HEK293 (cell line): ENCODE measurements at regions not wholly inside any gene's neighbourhood (a gene's known extent, or its start where the extent isn't known, plus 50 kb on each side); places are given as distances from the start of the nearest gene placed in this dataset.

ENCODE experiments used
- CTCF ChIA-PET: fragments of 350-600 bp; formaldehyde crosslinking; extraction: SDS; loops from one replicate; lab custom pipeline; 2021; ENCODE audit warnings: antibody characterized with exemption; lab: Yijun Ruan, JAX
- POLR2A ChIA-PET: fragments of 300-600 bp; formaldehyde crosslinking; extraction: SDS; loops from one replicate; lab custom pipeline; 2020; ENCODE audit warnings: antibody characterized with exemption, inconsistent platforms; lab: Yijun Ruan, JAX
- H3K27ac ChIP-seq: fragments of 200-500 bp; sonication (Bioruptor generic); 2 replicates; pipeline ENCODE4 v1.5.1; 2014; ENCODE audit warnings: low read depth, low read length, control low read depth, inconsistent platforms; ENCODE audit errors: extremely low read depth
- H3K36me3 ChIP-seq, 2 experiments: fragments of 200-500 bp in 1 of 2; sonication (Bioruptor generic) in 1 of 2; 1 replicate in 1 of 2; 2 replicates in 1 of 2; pipeline ENCODE4 v1.5.1; 2014 to 2017; ENCODE audit warnings: inconsistent platforms in 2 of 2, low read length in 2 of 2; ENCODE audit not compliant: control insufficient read depth in 2 of 2, insufficient read depth in 1 of 2
- H3K4me1 ChIP-seq: fragments of 200-500 bp; sonication (Bioruptor generic); 2 replicates; pipeline ENCODE4 v1.5.1; 2014; ENCODE audit warnings: mild to moderate bottlenecking, low read length, inconsistent platforms; ENCODE audit not compliant: control insufficient read depth, insufficient read depth
- H3K4me3 ChIP-seq: 2 replicates; pipeline ENCODE4 v1.5.1; 2011; ENCODE audit warnings: low read depth, mild to moderate bottlenecking, control low read depth, low read length, moderate library complexity
- H3K9me3 ChIP-seq: fragments of 200-500 bp; sonication (Bioruptor generic); 2 replicates; pipeline ENCODE4 v1.5.1; 2014; ENCODE audit warnings: low read depth, low read length, inconsistent platforms; ENCODE audit not compliant: control insufficient read depth, insufficient read depth
- BCL11B ChIP-seq: fragments of 450-650 bp; formaldehyde crosslinking; IDR thresholded peaks from 2 replicates; pipeline ENCODE4 v1.5.1; 2016; ENCODE audit warnings: low read depth, missing biosample characterization, missing genetic modification characterization
- GLIS1 ChIP-seq: fragments of 450-650 bp; formaldehyde crosslinking; IDR thresholded peaks from 2 replicates; pipeline ENCODE4 v1.5.1; 2016; ENCODE audit warnings: missing biosample characterization, missing genetic modification characterization
- PRDM2 ChIP-seq: fragments of 450-650 bp; formaldehyde crosslinking; IDR thresholded peaks from 2 replicates; pipeline ENCODE4 v1.5.1; 2016; ENCODE audit warnings: missing biosample characterization, missing genetic modification characterization, borderline replicate concordance
- SP7 ChIP-seq: fragments of 450-650 bp; formaldehyde crosslinking; IDR thresholded peaks from 2 replicates; pipeline ENCODE4 v1.5.1; 2016; ENCODE audit warnings: missing biosample characterization, missing genetic modification characterization
- ZBTB17 ChIP-seq: fragments of 450-650 bp; formaldehyde crosslinking; IDR thresholded peaks from 2 replicates; pipeline ENCODE4 v1.5.1; 2016; ENCODE audit warnings: missing biosample characterization, missing genetic modification characterization
- ZIC2 ChIP-seq: fragments of 450-650 bp; formaldehyde crosslinking; IDR thresholded peaks from 2 replicates; pipeline ENCODE4 v1.5.1; 2016; ENCODE audit warnings: missing biosample characterization, missing genetic modification characterization
- ZNF114 ChIP-seq: fragments of 450-650 bp; formaldehyde crosslinking; IDR thresholded peaks from 2 replicates; pipeline ENCODE4 v1.5.0; 2017; ENCODE audit warnings: missing biosample characterization, missing genetic modification characterization
- ZNF169 ChIP-seq: fragments of 450-650 bp; formaldehyde crosslinking; IDR thresholded peaks from 2 replicates; pipeline ENCODE4 v1.5.1; 2016; ENCODE audit warnings: missing biosample characterization, missing genetic modification characterization
- ZNF350 ChIP-seq: fragments of 450-650 bp; formaldehyde crosslinking; IDR thresholded peaks from 2 replicates; pipeline ENCODE4 v1.5.0; 2017; ENCODE audit warnings: missing biosample characterization, mild to moderate bottlenecking, missing genetic modification characterization
- ZNF423 ChIP-seq: fragments of 450-650 bp; formaldehyde crosslinking; IDR thresholded peaks from 2 replicates; pipeline ENCODE4 v1.5.1; 2016; ENCODE audit warnings: missing biosample characterization, missing genetic modification characterization
- ZNF488 ChIP-seq: fragments of 450-650 bp; formaldehyde crosslinking; IDR thresholded peaks from 2 replicates; pipeline ENCODE4 v1.5.1; 2016; ENCODE audit warnings: missing biosample characterization, missing genetic modification characterization
- ZNF501 ChIP-seq: fragments of 450-650 bp; formaldehyde crosslinking; IDR thresholded peaks from 2 replicates; pipeline ENCODE4 v1.5.1; 2016; ENCODE audit warnings: missing biosample characterization, missing genetic modification characterization
- ZNF558 ChIP-seq: fragments of 450-650 bp; formaldehyde crosslinking; IDR thresholded peaks from 2 replicates; pipeline ENCODE4 v1.5.1; 2016; ENCODE audit warnings: missing biosample characterization, missing genetic modification characterization
- ZNF623 ChIP-seq: fragments of 450-650 bp; formaldehyde crosslinking; IDR thresholded peaks from 2 replicates; pipeline ENCODE4 v1.5.1; 2016; ENCODE audit warnings: missing biosample characterization, missing genetic modification characterization
- ZNF645 ChIP-seq: fragments of 450-650 bp; formaldehyde crosslinking; IDR thresholded peaks from 2 replicates; pipeline ENCODE4; 2016; ENCODE audit warnings: missing biosample characterization, missing genetic modification characterization
- ZNF76 ChIP-seq: fragments of 450-650 bp; formaldehyde crosslinking; IDR thresholded peaks from 2 replicates; pipeline ENCODE4; 2016; ENCODE audit warnings: low read depth, missing biosample characterization, missing genetic modification characterization, borderline replicate concordance
- ZNF843 ChIP-seq: fragments of 450-650 bp; formaldehyde crosslinking; IDR thresholded peaks from 2 replicates; pipeline ENCODE4 v1.5.1; 2016; ENCODE audit warnings: missing biosample characterization, missing genetic modification characterization
- TF ChIP-seq, protein P1 (sequence below): fragments of 450-650 bp; formaldehyde crosslinking; IDR thresholded peaks from 2 replicates; pipeline ENCODE4 v1.5.1; 2016; ENCODE audit warnings: missing biosample characterization, missing genetic modification characterization
- TF ChIP-seq, protein P2 (sequence below): fragments of 450-650 bp; IDR thresholded peaks from 2 replicates; pipeline ENCODE4 v1.5.1; 2018; ENCODE audit warnings: missing biosample characterization, missing genetic modification characterization

DNA sequence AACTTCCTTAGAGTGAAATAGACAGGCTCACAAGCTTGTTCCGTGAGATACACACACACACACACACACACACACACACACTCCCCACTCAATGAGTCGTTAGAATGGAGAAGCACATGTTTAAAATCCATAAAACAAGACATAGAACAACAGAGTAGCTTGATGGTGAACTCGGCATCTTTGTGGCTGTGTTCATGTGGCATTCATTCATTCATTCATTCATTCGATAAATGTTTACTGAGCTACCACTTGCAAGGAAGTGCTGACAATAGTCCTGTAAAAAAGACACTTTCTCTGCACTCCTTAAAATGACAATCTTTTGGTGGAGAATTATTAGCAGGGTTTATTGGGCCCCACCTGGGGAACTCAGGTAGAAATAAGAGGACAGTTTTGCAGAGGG, 242.0 kb downstream of the FOXA2 start (continued):
- TF ChIP-seq PRDM2 (tag by site-specific recombination) (no peak), ZNF623 (tag by site-specific recombination) (no peak), ZNF843 (no peak)
- TF ChIP-seq, protein P1, sequence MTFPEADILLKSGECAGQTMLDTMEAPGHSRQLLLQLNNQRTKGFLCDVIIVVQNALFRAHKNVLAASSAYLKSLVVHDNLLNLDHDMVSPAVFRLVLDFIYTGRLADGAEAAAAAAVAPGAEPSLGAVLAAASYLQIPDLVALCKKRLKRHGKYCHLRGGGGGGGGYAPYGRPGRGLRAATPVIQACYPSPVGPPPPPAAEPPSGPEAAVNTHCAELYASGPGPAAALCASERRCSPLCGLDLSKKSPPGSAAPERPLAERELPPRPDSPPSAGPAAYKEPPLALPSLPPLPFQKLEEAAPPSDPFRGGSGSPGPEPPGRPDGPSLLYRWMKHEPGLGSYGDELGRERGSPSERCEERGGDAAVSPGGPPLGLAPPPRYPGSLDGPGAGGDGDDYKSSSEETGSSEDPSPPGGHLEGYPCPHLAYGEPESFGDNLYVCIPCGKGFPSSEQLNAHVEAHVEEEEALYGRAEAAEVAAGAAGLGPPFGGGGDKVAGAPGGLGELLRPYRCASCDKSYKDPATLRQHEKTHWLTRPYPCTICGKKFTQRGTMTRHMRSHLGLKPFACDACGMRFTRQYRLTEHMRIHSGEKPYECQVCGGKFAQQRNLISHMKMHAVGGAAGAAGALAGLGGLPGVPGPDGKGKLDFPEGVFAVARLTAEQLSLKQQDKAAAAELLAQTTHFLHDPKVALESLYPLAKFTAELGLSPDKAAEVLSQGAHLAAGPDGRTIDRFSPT = no peak
- TF ChIP-seq, all 188 proteins: peak for 0

DNA sequence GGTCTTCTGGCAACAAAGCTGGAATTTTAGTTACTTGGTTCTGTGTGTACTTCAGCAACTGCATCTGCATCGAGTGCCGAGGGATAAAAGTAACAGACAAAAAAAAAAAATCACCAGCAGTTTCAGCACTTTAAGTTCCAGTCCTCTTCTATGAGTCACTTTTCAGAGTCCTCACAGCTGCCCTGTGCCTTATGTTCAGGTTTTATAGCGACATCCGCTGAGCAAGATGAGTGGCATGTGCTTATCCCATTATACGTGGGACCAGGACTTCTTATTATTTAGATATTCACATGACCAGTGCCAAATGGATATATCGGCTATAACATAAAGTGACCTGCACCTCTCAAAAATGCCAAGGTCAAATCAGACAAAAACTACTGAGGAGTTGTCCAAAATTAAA, 242.9 kb downstream of the FOXA2 start:
- Histone ChIP-seq H3K36me3 (no peaks in the 10 kb centered on the region), H3K27ac (no peak overlapping the region), H3K4me3 (no peak overlapping the region), H3K9me3 (no peaks in the 10 kb centered on the region), H3K4me1 (no peaks in the 10 kb centered on the region)
- ChIA-PET CTCF (interaction anchor here (0.6 to 6.0 kb wide), 11 partner anchors 9 to 894 kb away, joined by 3 to 109 read pairs (median 3); no protein-coding TSS in a partner anchor), POLR2A (no interaction called here)
- no peak for TF ChIP-seq SP7 (tag by site-specific recombination)

DNA sequence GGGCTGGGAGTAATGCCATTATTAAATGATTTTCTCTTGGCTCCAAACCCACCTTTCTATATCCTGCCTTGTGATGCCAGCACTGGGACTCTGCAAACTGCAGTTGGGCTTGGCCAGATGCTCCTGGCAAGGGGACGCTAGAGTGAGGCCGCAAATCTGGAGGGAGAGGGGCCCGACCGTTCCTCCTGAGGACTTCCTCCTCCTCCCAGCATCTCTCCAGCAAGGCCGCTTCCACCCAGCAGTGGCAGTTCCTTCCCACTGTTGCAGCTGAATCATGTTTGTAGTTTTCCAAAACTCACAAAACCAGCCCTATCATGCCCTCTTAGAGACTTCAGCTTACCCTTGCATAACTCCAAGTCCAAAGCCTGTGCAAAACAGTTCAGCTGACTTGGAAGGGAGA, 244.4 kb downstream of the FOXA2 start:
- POLR2A ChIA-PET = no interaction called here
- H3K27ac ChIP-seq = no peak overlapping the region
- TF ChIP-seq ZNF501 (tag by site-specific recombination) (no peak), ZNF488 (no peak), ZNF423 (tag by site-specific recombination) (no peak), ZNF76 (no peak), ZNF169 (tag by site-specific recombination) (no peak), GLIS1 (no peak), ZNF558 (tag by site-specific recombination) (no peak), ZIC2 (tag by site-specific recombination) (no peak), ZNF114 (no peak), ZBTB17 (tag by site-specific recombination) (no peak), BCL11B (tag by site-specific recombination) (no peak), ZNF645 (tag by site-specific recombination) (no peak), ZNF350 (tag by site-specific recombination) (no peak)
- TF ChIP-seq, protein P2, sequence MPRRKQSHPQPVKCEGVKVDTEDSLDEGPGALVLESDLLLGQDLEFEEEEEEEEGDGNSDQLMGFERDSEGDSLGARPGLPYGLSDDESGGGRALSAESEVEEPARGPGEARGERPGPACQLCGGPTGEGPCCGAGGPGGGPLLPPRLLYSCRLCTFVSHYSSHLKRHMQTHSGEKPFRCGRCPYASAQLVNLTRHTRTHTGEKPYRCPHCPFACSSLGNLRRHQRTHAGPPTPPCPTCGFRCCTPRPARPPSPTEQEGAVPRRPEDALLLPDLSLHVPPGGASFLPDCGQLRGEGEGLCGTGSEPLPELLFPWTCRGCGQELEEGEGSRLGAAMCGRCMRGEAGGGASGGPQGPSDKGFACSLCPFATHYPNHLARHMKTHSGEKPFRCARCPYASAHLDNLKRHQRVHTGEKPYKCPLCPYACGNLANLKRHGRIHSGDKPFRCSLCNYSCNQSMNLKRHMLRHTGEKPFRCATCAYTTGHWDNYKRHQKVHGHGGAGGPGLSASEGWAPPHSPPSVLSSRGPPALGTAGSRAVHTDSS (tag by site-specific recombination) = no peak

More for the DNA sequence above, 244.4 kb downstream of the FOXA2 start:
- CTCF ChIA-PET = interaction anchor here (0.6 to 6.0 kb wide), 20 partner anchors 8 to 905 kb away, joined by 3 to 109 read pairs (median 3); no protein-coding TSS in a partner anchor
- no peaks in the 10 kb centered on the region for H3K4me1 ChIP-seq
- H3K9me3 ChIP-seq = no peaks in the 10 kb centered on the region
- H3K4me3 ChIP-seq = no peak overlapping the region
- no peaks in the 10 kb centered on the region for H3K36me3 ChIP-seq
